ENCODE measurements at regions not wholly inside any gene's neighbourhood (a gene's known extent, or its start where the extent isn't known, plus 50 kb on each side); places are given as distances from the start of the nearest gene placed in this dataset.
"Not testable (repeated sequence)": the region's sequence is repeated elsewhere in the genome, so short reads cannot be mapped to it uniquely, and the experiment has no call there.

DNA sequence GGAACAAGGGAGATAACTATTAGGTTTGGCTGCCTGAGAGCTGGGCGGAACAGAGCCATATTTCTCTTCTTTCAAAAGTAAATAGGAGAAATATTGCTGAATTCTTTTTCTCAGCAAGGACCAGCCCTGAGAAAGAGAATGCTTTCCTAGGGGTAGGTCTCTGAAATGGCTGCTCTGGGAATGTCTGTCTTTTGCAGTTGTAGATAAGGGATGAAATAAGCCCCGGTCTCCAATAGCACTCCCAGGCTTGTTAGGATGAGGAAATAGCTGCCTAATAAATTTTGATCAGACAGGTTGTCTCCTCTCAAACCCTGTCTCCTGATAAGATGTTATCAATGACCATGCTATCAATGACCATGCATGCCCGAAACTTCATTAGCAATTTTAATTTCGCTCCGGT lies 207.8 kb upstream of the KIT start:
- no peak overlapping the region for H3K4me3 ChIP-seq (ENCODE audit: insufficient read depth, low read depth, low read length)

DNA sequence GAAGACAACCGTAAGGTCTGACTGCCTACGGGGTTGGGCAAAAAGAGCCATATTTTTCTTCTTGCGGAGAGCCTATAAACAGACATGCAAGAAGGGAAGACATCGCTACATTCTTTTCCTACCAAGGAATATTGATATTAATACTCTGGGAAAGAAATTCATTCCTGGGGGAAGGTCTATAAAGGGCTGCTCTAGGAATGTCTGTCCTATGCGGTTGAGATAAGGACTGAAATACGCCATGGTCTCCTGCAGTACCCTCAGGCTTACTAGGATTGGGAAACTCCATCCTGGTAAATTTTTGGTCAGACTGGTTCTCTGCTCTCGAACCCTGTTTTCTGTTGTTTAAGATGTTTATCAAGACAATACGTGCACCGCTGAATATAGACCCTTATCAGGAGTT lies 190.8 kb upstream of the KIT start:
- in situ Hi-C loops (cut with MboI; ENCODE audit: low sequenced_read_pairs); H2BK15ac ChIP-seq (ENCODE audit: low read depth, low read length); H3K9me1 ChIP-seq (ENCODE audit: insufficient read depth, low read length); H2BK20ac ChIP-seq (ENCODE audit: low read depth, low read length); POLR2A ChIA-PET (ENCODE audit: unreplicated experiment); H3K9me3 ChIP-seq (ENCODE audit: control insufficient read depth, insufficient read depth, low read length); H2AFZ ChIP-seq (replicated peaks; ENCODE audit: low read length, poor library complexity); H2BK120ac ChIP-seq (ENCODE audit: low read depth, low read length); H3K4me2 ChIP-seq (ENCODE audit: low read depth, low read length); H3K4me1 ChIP-seq (ENCODE audit: control insufficient read depth, insufficient read depth, low read length); ATAC-seq (ENCODE audit: low read depth); BruUV-seq (replicated peaks); H2AK9ac ChIP-seq (replicated peaks; ENCODE audit: low read depth, low read length, poor library complexity); H3K79me1 ChIP-seq (ENCODE audit: low read depth in 1 of 2, low read length in 2 of 2); H4K20me1 ChIP-seq (ENCODE audit: insufficient read depth, low read length); H4K8ac ChIP-seq (ENCODE audit: low read depth in 2 of 2, low read length in 2 of 2); H2AK5ac ChIP-seq (ENCODE audit: low read depth, low read length); H3K4ac ChIP-seq (ENCODE audit: low read depth, low read length); H2BK5ac ChIP-seq (ENCODE audit: low read depth, low read length, poor library complexity, severe bottlenecking); H3K27me3 ChIP-seq (ENCODE audit: control insufficient read depth, insufficient read depth, low read length); H3K18ac ChIP-seq (ENCODE audit: low read depth, low read length); dilution Hi-C loops (cut with HindIII; ENCODE audit: low sequenced_read_pairs, unreplicated experiment); H3K56ac ChIP-seq (ENCODE audit: extremely low read depth, insufficient read depth, low read length); H3K36me3 ChIP-seq (ENCODE audit: control insufficient read depth, insufficient read depth, low read length); DNase-seq; H3K9ac ChIP-seq (ENCODE audit: low read depth, low read length); H4K5ac ChIP-seq (ENCODE audit: low read depth, low read length); H3K23ac ChIP-seq (ENCODE audit: low read depth, low read length); H3K27ac ChIP-seq (ENCODE audit: insufficient read depth, low read length); H3K14ac ChIP-seq (replicated peaks; ENCODE audit: low read depth, low read length); intact Hi-C loops (cut with micrococcal nuclease); H3K4me3 ChIP-seq (ENCODE audit: insufficient read depth, low read depth, low read length); H4K91ac ChIP-seq (ENCODE audit: insufficient read depth, low read depth, low read length): not testable (repeated sequence)
- CTCF ChIA-PET: interaction anchor here (0.5 kb wide), 1 partner anchor 407 kb away, joined by 4 read pairs; no protein-coding TSS in a partner anchor
- WGBS, 2 experiments (ENCODE audit: extremely low coverage in 2 of 2, insufficient read length in 1 of 2): no CpG with 5 or more reads among the region's 9 CpGs

More for the DNA sequence above, 207.8 kb upstream of the KIT start:
- Histone ChIP-seq H4K20me1 (ENCODE audit: insufficient read depth, low read length) (no peaks in the 10 kb centered on the region), H3K9ac (ENCODE audit: low read depth, low read length) (no peak overlapping the region), H3K4me2 (ENCODE audit: low read depth, low read length) (no peak overlapping the region), H3K36me3 (ENCODE audit: control insufficient read depth, insufficient read depth, low read length) (no peaks in the 10 kb centered on the region), H2BK120ac (ENCODE audit: low read depth, low read length) (no peak overlapping the region), H3K79me1 (ENCODE audit: low read depth in 1 of 2, low read length in 2 of 2) (no peaks in the 10 kb centered on the region), H3K9me3 (ENCODE audit: control insufficient read depth, insufficient read depth, low read length) (peaks cover 5% of the 10 kb centered on the region), H3K23ac (ENCODE audit: low read depth, low read length) (no peak overlapping the region), H2BK5ac (ENCODE audit: low read depth, low read length, poor library complexity, severe bottlenecking) (no peak overlapping the region), H2BK15ac (ENCODE audit: low read depth, low read length) (no peak overlapping the region), H3K9me1 (ENCODE audit: insufficient read depth, low read length) (no peaks in the 10 kb centered on the region), H2BK20ac (ENCODE audit: low read depth, low read length) (no peak overlapping the region), H4K91ac (ENCODE audit: insufficient read depth, low read depth, low read length) (no peak overlapping the region), H3K27me3 (ENCODE audit: control insufficient read depth, insufficient read depth, low read length) (peaks cover 6% of the 10 kb centered on the region), H3K27ac (ENCODE audit: insufficient read depth, low read length) (no peak overlapping the region), H2AK5ac (ENCODE audit: low read depth, low read length) (no peak overlapping the region), H3K14ac (replicated peaks; ENCODE audit: low read depth, low read length) (no peak overlapping the region), H3K4ac (ENCODE audit: low read depth, low read length) (no peak overlapping the region), H3K4me1 (ENCODE audit: control insufficient read depth, insufficient read depth, low read length) (no peaks in the 10 kb centered on the region), H3K18ac (ENCODE audit: low read depth, low read length) (no peak overlapping the region), H4K5ac (ENCODE audit: low read depth, low read length) (no peak overlapping the region), H4K8ac (ENCODE audit: low read depth in 2 of 2, low read length in 2 of 2) (no peak overlapping the region), H3K56ac (ENCODE audit: extremely low read depth, insufficient read depth, low read length) (no peak overlapping the region), H2AFZ (replicated peaks; ENCODE audit: low read length, poor library complexity) (no peak overlapping the region), H2AK9ac (replicated peaks; ENCODE audit: low read depth, low read length, poor library complexity) (no peak overlapping the region)
- BruUV-seq (replicated peaks): no TSS peak
- ATAC-seq (ENCODE audit: low read depth) (no peak), DNase-seq (no peak)
- dilution Hi-C loops (cut with HindIII; ENCODE audit: low sequenced_read_pairs, unreplicated experiment) (no loop called here), intact Hi-C loops (cut with micrococcal nuclease) (no loop called here), in situ Hi-C loops (cut with MboI; ENCODE audit: low sequenced_read_pairs) (no loop called here)
- POLR2A ChIA-PET (ENCODE audit: unreplicated experiment): no interaction called here
- no CpG with 5 or more reads among the region's 5 CpGs for WGBS, 2 experiments (ENCODE audit: extremely low coverage in 2 of 2, insufficient read length in 1 of 2)
- TF ChIP-seq MAFK (IDR thresholded peaks at IDR 0.05; ENCODE audit: low read depth, low read length): no peak
- TF ChIP-seq, protein P1, sequence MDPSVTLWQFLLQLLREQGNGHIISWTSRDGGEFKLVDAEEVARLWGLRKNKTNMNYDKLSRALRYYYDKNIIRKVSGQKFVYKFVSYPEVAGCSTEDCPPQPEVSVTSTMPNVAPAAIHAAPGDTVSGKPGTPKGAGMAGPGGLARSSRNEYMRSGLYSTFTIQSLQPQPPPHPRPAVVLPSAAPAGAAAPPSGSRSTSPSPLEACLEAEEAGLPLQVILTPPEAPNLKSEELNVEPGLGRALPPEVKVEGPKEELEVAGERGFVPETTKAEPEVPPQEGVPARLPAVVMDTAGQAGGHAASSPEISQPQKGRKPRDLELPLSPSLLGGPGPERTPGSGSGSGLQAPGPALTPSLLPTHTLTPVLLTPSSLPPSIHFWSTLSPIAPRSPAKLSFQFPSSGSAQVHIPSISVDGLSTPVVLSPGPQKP (IDR thresholded peaks at IDR 0.05; ENCODE audit: borderline replicate concordance, low read depth, low read length): no peak
- CTCF ChIA-PET: no interaction called here

Data from IMR-90 (cell line).